Stimulated activated naive B cell treated with anti-CD40 and anti-IgM and Interleukin-4, amounts not matched to agents 10 μg/mL and 1 μg/mL and 100 μg/mL, for 72 hours (primary cell): ENCODE measurements at regions not wholly inside any gene's neighbourhood (a gene's known extent, or its start where the extent isn't known, plus 50 kb on each side); places are given as distances from the start of the nearest gene placed in this dataset.
A peak's percentile ranks its signal among the peaks of the same experiment; 100 is the strongest.

Experiments
- ATAC-seq, 2 donors: fragments of 150-1000 bp; cut with Tn5 transposase; replicated peaks; 2 replicates each; pipeline ENCODE4 v1.10.0; 2021; ENCODE audit warnings: moderate library complexity in 1 of 2
- DNase-seq: peaks from one replicate; pipeline ENCODE4 v3.0.0; 2021
- H3K27ac Mint-ChIP-seq: one replicate; pipeline ENCODE4 v1.8.0; 2022; ENCODE audit warnings: mild to moderate bottlenecking, mixed read lengths
- H3K27me3 Mint-ChIP-seq, 2 donors: one replicate each; pipeline ENCODE4 v1.8.0; 2022; ENCODE audit warnings: mixed read lengths in 2 of 2
- H3K36me3 Mint-ChIP-seq, 2 donors: one replicate each; pipeline ENCODE4 v1.8.0; 2022; ENCODE audit warnings: mixed read lengths in 2 of 2, mild to moderate bottlenecking in 1 of 2
- H3K4me1 Mint-ChIP-seq, 2 donors: one replicate each; pipeline ENCODE4 v1.8.0; 2022; ENCODE audit warnings: mixed read lengths in 2 of 2, mild to moderate bottlenecking in 1 of 2
- H3K4me3 Mint-ChIP-seq, 2 donors: one replicate each; pipeline ENCODE4 v1.8.0; 2022; ENCODE audit warnings: mild to moderate bottlenecking in 2 of 2, mixed read lengths in 2 of 2, moderate library complexity in 1 of 2
- H3K9me3 Mint-ChIP-seq, 2 donors: one replicate each; pipeline ENCODE4 v1.8.0; 2022; ENCODE audit warnings: mixed read lengths in 2 of 2, mild to moderate bottlenecking in 1 of 2

- Mint-ChIP-seq H3K4me1 (no peaks in the 10 kb centered on the region), H3K36me3 (no peaks in the 10 kb centered on the region), H3K4me3 (no peak overlapping the region), H3K9me3 (no peaks in the 10 kb centered on the region), H3K27me3 (peaks cover 14 to 43% of the 10 kb centered on the region in 2 donors), H3K27ac (no peak overlapping the region)
- no peak for DNase-seq
- no peak for ATAC-seq
Observed at GRCh38 chr14:104437703-104438102, 141.9 kb upstream of the C14orf180 start.

- DNase-seq (no peak), ATAC-seq (no peak)
- H3K4me3 Mint-ChIP-seq, result no peak overlapping the region
- H3K27me3 Mint-ChIP-seq, result peaks cover 14 to 43% of the 10 kb centered on the region in 2 donors
- H3K9me3 Mint-ChIP-seq, result no peaks in the 10 kb centered on the region
- no peak overlapping the region for H3K27ac Mint-ChIP-seq
- no peaks in the 10 kb centered on the region for H3K36me3 Mint-ChIP-seq
- H3K4me1 Mint-ChIP-seq, result no peaks in the 10 kb centered on the region
Observed at GRCh38 chr14:104438166-104438887, 141.2 kb upstream of the C14orf180 start.

- no peak overlapping the region for H3K4me3 Mint-ChIP-seq
- peaks cover 14 to 39% of the 10 kb centered on the region in 2 donors for H3K27me3 Mint-ChIP-seq
- DNase-seq (no peak), ATAC-seq (no peak)
- no peak overlapping the region for H3K27ac Mint-ChIP-seq
- peaks cover 0 to 3% of the 10 kb centered on the region in 2 donors for H3K4me1 Mint-ChIP-seq
- peaks cover 3 to 7% of the 10 kb centered on the region in 2 donors for H3K9me3 Mint-ChIP-seq
- peaks cover 0 to 3% of the 10 kb centered on the region in 2 donors for H3K36me3 Mint-ChIP-seq
Observed at GRCh38 chr14:104439625-104440024, 139.9 kb upstream of the C14orf180 start.

DNA sequence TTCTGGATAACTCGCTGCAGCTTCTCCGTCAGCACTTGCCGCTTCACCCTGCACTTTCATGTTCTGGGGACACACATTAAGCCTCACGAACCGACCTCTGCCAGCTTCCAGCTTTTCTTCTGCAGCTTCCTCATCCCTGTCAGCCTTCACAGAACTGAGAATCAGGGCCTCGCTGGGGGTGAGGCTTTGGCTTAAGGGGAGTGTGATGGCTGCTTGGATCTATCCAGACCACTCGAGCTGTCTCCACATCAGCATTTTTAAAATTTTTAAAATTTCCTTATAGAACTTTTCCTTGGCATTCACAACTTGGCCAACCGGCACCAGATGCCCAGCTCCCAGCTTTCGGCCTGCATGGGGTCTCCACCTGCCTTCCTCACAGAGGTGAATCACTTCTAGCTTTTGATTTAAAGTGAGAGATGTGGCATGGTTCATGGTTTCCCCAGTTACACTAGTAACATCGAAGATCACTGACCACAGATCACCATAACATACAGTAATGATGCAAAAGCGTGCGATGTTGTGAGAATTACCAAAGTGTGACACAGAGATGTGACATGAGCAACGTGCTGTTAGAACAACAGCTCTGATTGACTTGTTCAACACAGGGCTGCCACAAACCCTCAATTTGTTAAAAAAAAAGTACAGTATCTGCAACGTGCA is 139.1 kb upstream of the C14orf180 start:
- no peak overlapping the region for H3K27ac Mint-ChIP-seq
- peaks cover 3 to 7% of the 10 kb centered on the region in 2 donors for H3K9me3 Mint-ChIP-seq
- ATAC-seq, result no peak
- H3K27me3 Mint-ChIP-seq, result peaks cover 15 to 34% of the 10 kb centered on the region in 2 donors
- H3K4me1 Mint-ChIP-seq, result peaks cover 0 to 3% of the 10 kb centered on the region in 2 donors
- no peak for DNase-seq
- peaks cover 0 to 3% of the 10 kb centered on the region in 2 donors for H3K36me3 Mint-ChIP-seq
- H3K4me3 Mint-ChIP-seq, result no peak overlapping the region

DNA sequence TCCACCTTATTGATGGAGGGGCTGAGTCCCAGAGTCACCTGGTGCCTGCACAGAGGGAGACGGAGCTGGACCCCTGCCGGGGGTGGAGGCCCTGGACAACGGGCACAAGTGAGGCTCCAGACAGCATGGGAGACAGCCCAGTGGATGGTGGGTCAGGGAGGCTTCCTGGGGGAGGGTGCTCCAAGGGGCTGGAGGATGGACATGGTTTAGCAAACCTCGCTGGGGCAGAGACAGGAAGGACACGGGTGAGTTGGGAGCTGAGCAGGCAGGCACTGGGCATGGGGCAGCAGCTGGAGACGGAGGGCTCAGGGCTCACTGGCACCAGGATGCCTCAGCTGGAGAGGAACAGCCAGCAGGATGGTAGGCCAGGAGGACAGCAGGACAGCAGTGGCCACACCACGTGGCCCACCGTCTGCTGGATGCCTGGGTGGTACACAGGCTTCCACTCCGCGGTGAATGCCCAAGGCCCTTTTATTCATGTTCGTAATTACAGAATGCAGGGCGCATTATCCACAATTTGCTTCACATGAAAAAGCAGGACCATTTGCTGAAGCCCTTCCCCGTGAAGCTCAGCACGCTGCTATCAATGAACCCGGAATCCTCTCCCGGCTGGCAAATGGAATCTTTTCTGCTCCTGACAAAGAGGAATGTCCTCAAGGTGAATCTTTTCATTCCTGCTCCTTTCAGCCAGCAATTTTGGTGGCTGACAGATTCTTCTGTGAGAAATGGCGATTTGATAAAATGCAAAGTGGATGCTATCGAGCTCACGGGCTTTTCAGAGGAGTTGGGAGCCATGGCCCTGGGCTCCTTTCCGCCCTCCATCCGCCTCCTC is 138.1 kb upstream of the C14orf180 start:
- Mint-ChIP-seq H3K4me1 (peaks cover 0 to 3% of the 10 kb centered on the region in 2 donors), H3K9me3 (peaks cover 3 to 7% of the 10 kb centered on the region in 2 donors), H3K4me3 (no peak overlapping the region), H3K36me3 (peaks cover 0 to 3% of the 10 kb centered on the region in 2 donors), H3K27ac (no peak overlapping the region), H3K27me3 (peaks cover 21 to 31% of the 10 kb centered on the region in 2 donors)
- no peak for DNase-seq
- ATAC-seq, result no peak

DNA sequence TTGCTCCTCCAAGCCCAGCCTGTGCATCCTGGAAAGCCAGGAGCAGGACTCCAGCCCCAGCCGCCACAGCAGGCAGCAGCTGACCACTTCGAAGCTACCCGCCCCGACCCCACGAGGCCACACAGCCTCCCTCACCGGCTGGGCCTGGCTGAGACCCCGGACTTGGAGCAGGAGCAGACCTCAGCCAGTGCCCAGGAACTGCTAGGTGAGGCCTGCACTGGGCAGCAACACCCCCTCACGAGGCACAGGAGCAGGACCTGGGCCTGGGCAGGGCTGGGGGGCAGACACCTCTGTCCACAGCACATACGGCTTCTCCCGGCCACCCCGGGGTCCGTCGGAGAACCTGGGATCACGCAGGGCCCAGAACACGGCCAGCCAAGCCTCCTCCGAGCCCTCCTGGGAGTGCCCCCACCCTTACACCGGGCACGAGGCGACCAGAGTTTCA is 137.4 kb upstream of the C14orf180 start:
- Mint-ChIP-seq H3K27ac (no peak overlapping the region), H3K4me3 (no peak overlapping the region), H3K27me3 (peaks cover 23 to 32% of the 10 kb centered on the region in 2 donors), H3K36me3 (peaks cover 0 to 3% of the 10 kb centered on the region in 2 donors), H3K9me3 (peaks cover 3 to 7% of the 10 kb centered on the region in 2 donors), H3K4me1 (peaks cover 0 to 3% of the 10 kb centered on the region in 2 donors)
- DNase-seq (no peak), ATAC-seq (no peak)

- Mint-ChIP-seq H3K4me1 (peaks cover 3% of the 10 kb centered on the region in 2 donors), H3K27ac (no peak overlapping the region), H3K27me3 (peaks cover 28 to 33% of the 10 kb centered on the region in 2 donors), H3K36me3 (peaks cover 1 to 4% of the 10 kb centered on the region in 2 donors), H3K4me3 (no peak overlapping the region), H3K9me3 (peaks cover 4 to 9% of the 10 kb centered on the region in 2 donors)
- ATAC-seq, result no peak
- DNase-seq, result no peak
Observed at GRCh38 chr14:104442631-104443390, 136.8 kb upstream of the C14orf180 start.

- H3K27ac Mint-ChIP-seq, result peak overlapping the region; percentile 27
Observed at GRCh38 chr14:104443391-104444158, 136.0 kb upstream of the C14orf180 start.

DNA sequence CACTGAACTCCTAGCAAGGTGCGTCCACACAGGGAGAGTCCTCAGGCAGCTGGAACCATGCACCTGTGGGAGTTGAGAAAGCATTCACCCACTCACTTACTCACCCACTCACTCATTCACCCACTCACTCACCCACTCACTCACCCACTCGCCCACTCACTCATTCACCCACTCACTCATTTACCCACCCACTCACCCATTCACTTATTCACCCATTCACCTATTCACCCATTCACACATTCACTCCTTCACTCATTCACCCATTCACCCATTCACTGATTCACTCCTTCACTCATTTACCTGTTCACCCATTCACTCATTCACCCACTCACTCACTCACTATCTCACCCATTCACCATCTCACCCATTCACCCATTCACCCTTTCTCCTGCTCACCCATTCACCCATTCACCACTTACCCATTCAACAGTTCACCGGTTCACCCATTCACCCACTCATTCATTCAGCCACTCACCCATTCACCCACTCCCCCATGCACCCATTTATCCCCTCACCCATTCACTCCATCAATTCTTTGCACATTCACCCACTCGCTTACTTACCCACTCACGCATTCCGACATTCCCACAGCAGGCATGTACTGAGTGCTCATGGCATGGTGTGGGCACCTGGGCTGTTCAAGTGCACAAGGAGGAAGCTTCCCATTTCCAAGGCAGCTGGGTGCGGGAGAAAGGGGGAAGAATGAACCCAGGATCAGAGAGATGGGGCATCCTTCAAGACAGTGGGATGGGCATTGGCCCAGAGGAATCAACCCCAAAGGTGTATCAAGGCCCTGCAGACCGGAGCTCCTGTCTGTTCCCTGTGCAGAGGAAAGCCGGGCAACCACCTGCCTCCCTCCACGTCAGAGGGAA is 135.2 kb upstream of the C14orf180 start:
- Mint-ChIP-seq H3K27ac (peak overlapping the region; percentile 27), H3K9me3 (peaks cover 16 to 23% of the 10 kb centered on the region in 2 donors), H3K4me1 (peaks cover 3 to 4% of the 10 kb centered on the region in 2 donors), H3K4me3 (no peak overlapping the region), H3K36me3 (peaks cover 7 to 12% of the 10 kb centered on the region in 2 donors), H3K27me3 (peaks cover 41 to 45% of the 10 kb centered on the region in 2 donors)
- ATAC-seq (no peak), DNase-seq (no peak)

More at GRCh38 chr14:104443391-104444158, 136.0 kb upstream of the C14orf180 start:
- H3K27me3 Mint-ChIP-seq, result peaks cover 35 to 37% of the 10 kb centered on the region in 2 donors
- no peak overlapping the region for H3K4me3 Mint-ChIP-seq
- DNase-seq, result no peak
- ATAC-seq, result no peak
- peaks cover 10 to 17% of the 10 kb centered on the region in 2 donors for H3K9me3 Mint-ChIP-seq
- peaks cover 3 to 4% of the 10 kb centered on the region in 2 donors for H3K4me1 Mint-ChIP-seq
- peaks cover 7 to 10% of the 10 kb centered on the region in 2 donors for H3K36me3 Mint-ChIP-seq

DNA sequence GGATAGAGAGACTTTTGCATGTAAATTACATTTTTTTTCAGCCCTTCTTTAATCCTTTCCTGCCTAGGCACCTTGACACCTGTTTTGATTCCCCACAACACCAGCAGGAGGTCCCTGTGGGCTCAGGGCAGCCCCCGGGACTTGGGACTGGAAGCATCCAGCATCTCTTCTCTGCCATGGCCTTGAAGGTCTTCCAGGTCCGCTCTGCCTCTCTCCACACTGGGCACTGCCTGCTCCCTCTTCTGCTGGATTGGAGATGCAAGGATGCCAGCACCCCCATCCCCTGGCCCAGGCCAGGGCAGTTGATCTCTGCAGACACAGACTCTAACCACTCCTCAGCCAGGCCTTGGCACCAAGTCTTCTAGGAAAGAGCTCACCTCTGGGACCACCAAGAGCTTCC is 134.5 kb upstream of the C14orf180 start:
- peaks cover 3 to 4% of the 10 kb centered on the region in 2 donors for H3K4me1 Mint-ChIP-seq
- peak overlapping the region; percentile 53 for H3K27ac Mint-ChIP-seq
- peaks cover 18 to 23% of the 10 kb centered on the region in 2 donors for H3K9me3 Mint-ChIP-seq
- H3K4me3 Mint-ChIP-seq, result no peak overlapping the region
- DNase-seq (no peak), ATAC-seq (no peak)
- H3K36me3 Mint-ChIP-seq, result peaks cover 7 to 12% of the 10 kb centered on the region in 2 donors
- H3K27me3 Mint-ChIP-seq, result peaks cover 42 to 52% of the 10 kb centered on the region in 2 donors

DNA sequence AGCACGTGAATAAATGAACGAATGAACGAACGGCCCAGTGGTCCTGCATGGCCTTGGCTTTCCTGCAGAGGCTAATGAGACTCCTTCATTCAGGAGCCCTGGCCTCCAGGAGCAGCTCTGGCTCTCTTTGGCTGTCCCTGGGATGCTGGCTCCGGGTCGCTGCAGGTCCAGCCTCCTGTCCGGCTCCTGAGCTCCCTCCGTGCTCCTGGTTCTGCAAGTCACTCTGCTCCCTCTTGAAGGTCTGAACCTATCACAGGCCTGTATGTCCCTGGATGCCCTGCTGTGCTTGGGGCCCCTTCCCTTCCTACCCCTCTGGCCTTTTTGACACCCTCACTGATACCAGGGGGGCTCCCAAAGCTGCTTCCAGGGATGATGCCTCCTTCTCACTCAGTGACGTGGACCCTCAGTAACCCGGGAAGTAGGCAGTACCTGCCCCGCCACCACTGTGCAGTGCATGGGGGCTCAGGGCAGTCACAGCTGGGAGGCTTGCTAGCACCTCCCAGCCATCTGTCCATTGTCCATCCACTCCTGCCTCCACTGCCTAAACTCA is 133.7 kb upstream of the C14orf180 start:
- Mint-ChIP-seq H3K9me3 (peaks cover 19 to 23% of the 10 kb centered on the region in 2 donors), H3K27me3 (peaks cover 46 to 54% of the 10 kb centered on the region in 2 donors), H3K36me3 (peaks cover 7 to 12% of the 10 kb centered on the region in 2 donors), H3K4me3 (no peak overlapping the region), H3K4me1 (peaks cover 3 to 4% of the 10 kb centered on the region in 2 donors), H3K27ac (no peak overlapping the region)
- ATAC-seq (no peak), DNase-seq (no peak)

GRCh38 chr14:104446611-104447010 is 133.0 kb upstream of the C14orf180 start:
- H3K4me3 Mint-ChIP-seq, result no peak overlapping the region
- H3K27ac Mint-ChIP-seq, result no peak overlapping the region
- ATAC-seq (no peak), DNase-seq (no peak)
- H3K9me3 Mint-ChIP-seq, result peaks cover 19 to 23% of the 10 kb centered on the region in 2 donors
- H3K4me1 Mint-ChIP-seq, result peaks cover 3 to 4% of the 10 kb centered on the region in 2 donors
- H3K27me3 Mint-ChIP-seq, result peaks cover 42 to 57% of the 10 kb centered on the region in 2 donors
- H3K36me3 Mint-ChIP-seq, result peaks cover 7 to 12% of the 10 kb centered on the region in 2 donors
